Activated CD4-positive, alpha-beta T cell treated with anti-CD3 and anti-CD28 coated beads for 36 hours (primary cell): ENCODE measurements at regions not wholly inside any gene's neighbourhood (a gene's known extent, or its start where the extent isn't known, plus 50 kb on each side); places are given as distances from the start of the nearest gene placed in this dataset.
"Not testable (repeated sequence)": the region's sequence is repeated elsewhere in the genome, so short reads cannot be mapped to it uniquely, and the experiment has no call there.

Experiments
- ATAC-seq: fragments of 200-7000 bp; cut with Tn5 transposase; one replicate; pipeline ENCODE4 v1.10.0; 2021; ENCODE audit warnings: mild to moderate bottlenecking, moderate library complexity
- CTCF ChIA-PET: fragments of 350-600 bp; sonication (Branson Sonifier 250); formaldehyde crosslinking; loops from one replicate; lab custom pipeline; 2021; ENCODE audit warnings: antibody characterized with exemption; lab: Charles Lee
- POLR2A ChIA-PET: fragments of 350-600 bp; sonication (Branson Sonifier 250); formaldehyde crosslinking; loops from one replicate; lab custom pipeline; 2021; ENCODE audit warnings: antibody characterized with exemption, inconsistent platforms; lab: Charles Lee
- DNase-seq: peaks from one replicate; pipeline ENCODE4 v3.0.0-alpha.2; 2020
- H3K27ac Mint-ChIP-seq: one replicate; pipeline ENCODE4 v1.8.0; 2021; ENCODE audit warnings: mixed read lengths
- H3K27me3 Mint-ChIP-seq: one replicate; pipeline ENCODE4 v1.8.0; 2021; ENCODE audit warnings: mixed read lengths
- H3K36me3 Mint-ChIP-seq: one replicate; pipeline ENCODE4 v1.8.0; 2021; ENCODE audit warnings: low read depth, mixed read lengths
- H3K4me1 Mint-ChIP-seq: one replicate; pipeline ENCODE4 v1.8.0; 2021; ENCODE audit warnings: mixed read lengths
- H3K4me3 Mint-ChIP-seq: one replicate; pipeline ENCODE4 v1.8.0; 2021; ENCODE audit warnings: mild to moderate bottlenecking, moderate library complexity, mixed read lengths
- H3K9me3 Mint-ChIP-seq: one replicate; pipeline ENCODE4 v1.8.0; 2021; ENCODE audit warnings: low read depth, mixed read lengths
- intact Hi-C, 2 experiments: fragments of 100-400 bp; cut with DNase I in 1 of 2; cut with micrococcal nuclease in 1 of 2; formaldehyde crosslinking; loops; one replicate each; pipeline versions ENCODE4 v1.14.2 to v1.15.1; 2022 to 2024; cut with DNase I, micrococcal nuclease

DNA sequence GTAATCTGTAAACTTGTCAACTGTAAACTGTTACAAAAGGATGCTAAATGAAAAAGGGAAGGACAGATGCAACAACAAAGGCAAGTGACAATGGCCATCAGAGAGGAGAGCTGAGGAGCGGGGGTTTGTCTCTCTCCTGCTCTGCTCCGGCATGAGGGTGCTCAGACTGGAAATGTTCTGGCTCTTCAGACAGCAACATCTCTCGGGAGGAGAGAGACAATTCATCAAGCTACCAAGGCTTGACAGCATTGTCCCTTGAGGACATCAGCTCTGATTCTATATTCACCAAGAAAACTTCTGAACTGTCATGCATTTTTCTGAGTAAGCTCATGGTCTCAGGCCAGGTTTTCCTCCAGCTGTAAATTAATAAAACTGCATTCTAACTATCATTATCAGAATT is 408.2 kb downstream of the IGSF11 start:
- ChIA-PET CTCF (interaction anchor here (0.7 kb wide), 1 partner anchor 66 kb away, joined by 3 read pairs; no protein-coding TSS in a partner anchor), POLR2A (no interaction called here)
- Mint-ChIP-seq H3K4me3 (no peak overlapping the region), H3K36me3 (no peaks in the 10 kb centered on the region), H3K9me3 (no peaks in the 10 kb centered on the region), H3K27me3 (no peaks in the 10 kb centered on the region), H3K4me1 (no peaks in the 10 kb centered on the region), H3K27ac (no peak overlapping the region)
- DNase-seq (no peak), ATAC-seq (no peak)
- intact Hi-C loops, result loop anchor here in 1 of 2 experiments (10.0 kb wide), 1 partner anchor 1852 kb away; no protein-coding TSS in a partner anchor

DNA sequence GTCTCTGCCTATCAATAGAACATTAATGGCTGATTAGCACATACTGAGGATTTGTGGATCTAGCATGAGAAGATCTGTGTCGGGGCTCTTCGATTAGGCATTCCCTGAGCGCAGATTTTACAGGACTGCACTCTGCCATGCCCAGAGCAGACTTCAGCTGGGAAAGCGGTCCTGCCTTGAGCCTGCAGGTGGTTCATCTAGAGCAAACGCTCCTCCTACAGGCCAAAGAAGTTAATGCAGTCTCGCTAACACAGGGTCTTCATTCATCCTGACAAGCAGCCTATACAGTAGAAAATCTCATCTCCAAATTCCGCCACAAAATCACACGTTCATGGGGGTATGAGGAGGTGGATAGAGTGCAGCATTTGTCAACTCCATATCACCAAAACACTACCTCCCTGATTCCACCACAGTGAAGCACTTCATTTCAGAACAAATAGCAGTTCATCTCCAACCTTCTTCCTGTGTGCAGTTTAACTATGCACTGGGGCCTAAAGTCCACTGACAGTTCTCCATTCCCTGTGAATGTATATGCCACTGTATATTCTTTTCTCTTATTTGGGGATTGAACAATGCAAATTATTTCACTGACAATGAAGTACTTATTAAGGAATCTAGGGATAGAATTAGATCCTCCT is 405.8 kb downstream of the IGSF11 start:
- H3K27me3 Mint-ChIP-seq, result no peaks in the 10 kb centered on the region
- H3K27ac Mint-ChIP-seq, result no peak overlapping the region
- ChIA-PET POLR2A (no interaction called here), CTCF (no interaction called here)
- H3K36me3 Mint-ChIP-seq, result no peaks in the 10 kb centered on the region
- DNase-seq, result peak; percentile 53
- intact Hi-C loops, result loop anchor here in 1 of 2 experiments (10.0 kb wide), 1 partner anchor 1854 kb away; no protein-coding TSS in a partner anchor
- no peaks in the 10 kb centered on the region for H3K9me3 Mint-ChIP-seq
- no peaks in the 10 kb centered on the region for H3K4me1 Mint-ChIP-seq
- ATAC-seq, result peak; percentile 51
- no peak overlapping the region for H3K4me3 Mint-ChIP-seq

DNA sequence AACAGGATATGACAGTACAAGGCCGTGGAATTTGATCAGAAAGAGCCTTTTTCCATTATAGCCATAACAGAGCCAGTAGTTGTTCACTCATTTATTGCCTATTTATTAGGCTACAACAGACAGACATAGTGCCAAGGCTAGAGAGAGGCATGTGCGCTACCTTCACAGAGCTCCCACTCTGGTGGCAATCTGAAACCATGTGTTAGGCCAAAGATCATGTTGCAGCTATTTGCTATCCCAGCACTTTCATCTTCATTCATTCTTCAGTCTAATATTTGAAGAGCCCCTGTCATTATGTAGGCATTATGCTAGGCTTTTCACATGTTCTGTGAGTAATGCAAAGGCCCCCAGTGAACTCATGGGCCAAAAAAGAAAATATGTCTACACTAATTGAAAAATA is 404.8 kb downstream of the IGSF11 start:
- ChIA-PET POLR2A (no interaction called here), CTCF (interaction anchor here (0.6 to 0.8 kb wide), 2 partner anchors 187 to 292 kb away, joined by 3 to 4 read pairs; no protein-coding TSS in a partner anchor)
- H3K9me3 Mint-ChIP-seq, result no peaks in the 10 kb centered on the region
- no peak overlapping the region for H3K27ac Mint-ChIP-seq
- no peaks in the 10 kb centered on the region for H3K36me3 Mint-ChIP-seq
- no peak for DNase-seq
- H3K4me1 Mint-ChIP-seq, result no peaks in the 10 kb centered on the region
- ATAC-seq, result no peak
- intact Hi-C loops, result loop anchor here in 1 of 2 experiments (10.0 kb wide), 1 partner anchor 1855 kb away; no protein-coding TSS in a partner anchor
- no peak overlapping the region for H3K4me3 Mint-ChIP-seq
- no peaks in the 10 kb centered on the region for H3K27me3 Mint-ChIP-seq

DNA sequence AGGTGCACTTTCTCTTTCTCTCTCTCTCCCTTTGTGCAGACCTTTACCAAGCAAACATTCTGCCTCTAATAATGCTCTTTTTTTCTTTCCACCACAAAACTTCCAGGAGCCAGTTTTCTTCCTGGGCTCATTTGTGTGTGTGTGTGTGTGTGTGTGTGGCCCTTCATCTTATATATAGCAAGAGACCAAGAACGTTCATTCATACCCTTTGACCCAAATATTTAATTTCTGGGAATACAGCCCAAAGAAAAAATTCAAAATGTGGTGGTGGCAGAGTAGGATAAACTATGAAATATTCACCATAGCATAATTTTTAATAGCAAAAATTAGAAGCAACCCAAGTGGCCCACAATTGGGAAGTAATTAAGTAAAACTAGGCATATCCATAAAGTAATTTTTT is 398.9 kb downstream of the IGSF11 start:
- CTCF ChIA-PET, result no interaction called here
- POLR2A ChIA-PET, result no interaction called here

DNA sequence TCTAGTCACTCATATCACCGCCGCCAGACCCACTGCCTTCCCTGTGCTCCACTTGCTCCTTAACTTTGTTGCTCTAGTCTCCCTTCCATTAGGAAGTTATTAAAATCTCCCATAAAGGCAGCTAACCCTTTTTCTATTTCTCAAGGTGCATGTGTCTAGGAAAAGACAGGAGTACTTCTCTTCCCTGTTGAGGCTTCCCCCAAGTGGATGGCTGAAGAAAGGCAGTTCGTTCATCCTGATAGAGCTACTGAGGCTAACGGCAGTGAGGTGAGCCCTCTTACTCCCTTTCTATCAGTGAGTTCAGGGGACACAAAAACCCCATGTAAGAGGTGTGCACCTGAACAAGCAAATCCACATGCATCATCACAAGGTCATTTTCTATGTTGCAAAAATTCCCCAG is 397.8 kb downstream of the IGSF11 start:
- CTCF ChIA-PET, result no interaction called here
- Mint-ChIP-seq H3K9me3 (no peaks in the 10 kb centered on the region), H3K27ac (no peak overlapping the region), H3K27me3 (no peaks in the 10 kb centered on the region), H3K4me1 (no peaks in the 10 kb centered on the region), H3K4me3 (no peak overlapping the region), H3K36me3 (no peaks in the 10 kb centered on the region)
- POLR2A ChIA-PET, result no interaction called here
- ATAC-seq (no peak), DNase-seq (no peak)
- intact Hi-C loops, result no loop called here

More for the DNA sequence above, 398.9 kb downstream of the IGSF11 start:
- intact Hi-C loops, result no loop called here
- Mint-ChIP-seq H3K4me1 (no peaks in the 10 kb centered on the region), H3K4me3 (no peak overlapping the region), H3K27ac (no peak overlapping the region), H3K9me3 (no peaks in the 10 kb centered on the region), H3K36me3 (no peaks in the 10 kb centered on the region), H3K27me3 (no peaks in the 10 kb centered on the region)
- no peak for ATAC-seq
- DNase-seq, result no peak

- no peak overlapping the region for H3K27ac Mint-ChIP-seq
- ATAC-seq (no peak), DNase-seq (no peak)
- intact Hi-C loops, result no loop called here
- no peaks in the 10 kb centered on the region for H3K36me3 Mint-ChIP-seq
- ChIA-PET CTCF (no interaction called here), POLR2A (no interaction called here)
- H3K4me3 Mint-ChIP-seq, result no peak overlapping the region
- H3K27me3 Mint-ChIP-seq, result no peaks in the 10 kb centered on the region
- H3K9me3 Mint-ChIP-seq, result no peaks in the 10 kb centered on the region
- no peaks in the 10 kb centered on the region for H3K4me1 Mint-ChIP-seq
These were observed 396.8 kb downstream of the IGSF11 start for GRCh38 chr3:118637846-118638245.

- CTCF ChIA-PET, result no interaction called here
These were observed 393.0 kb downstream of the IGSF11 start for GRCh38 chr3:118641608-118642007.

DNA sequence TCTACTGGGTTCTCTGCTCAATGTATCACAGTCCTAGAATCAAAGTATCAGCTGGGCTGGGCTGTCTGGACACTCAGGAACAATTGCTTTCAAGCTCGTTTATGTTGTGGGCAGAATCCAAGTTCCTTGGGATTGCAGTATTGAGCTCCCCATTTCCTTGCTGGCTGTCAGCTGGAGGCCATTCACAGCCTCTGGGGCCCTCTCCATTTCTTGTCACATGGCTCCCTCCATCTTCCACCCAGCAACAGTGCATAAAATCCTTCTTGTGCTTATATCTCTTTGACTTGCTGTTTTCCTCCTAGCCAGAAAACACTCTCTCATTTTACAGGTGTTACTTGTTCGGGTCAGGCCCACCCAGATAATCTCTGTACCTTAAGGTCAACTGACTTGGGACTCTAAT is 363.5 kb downstream of the IGSF11 start:
- no peak overlapping the region for H3K27ac Mint-ChIP-seq
- H3K9me3 Mint-ChIP-seq, result no peaks in the 10 kb centered on the region
- intact Hi-C loops, result no loop called here
- POLR2A ChIA-PET, result no interaction called here
- ATAC-seq, result no peak
- no peaks in the 10 kb centered on the region for H3K36me3 Mint-ChIP-seq
- CTCF ChIA-PET, result interaction anchor here (0.9 kb wide), 1 partner anchor 17 kb away, joined by 3 read pairs; no protein-coding TSS in a partner anchor
- no peak for DNase-seq
- no peaks in the 10 kb centered on the region for H3K4me1 Mint-ChIP-seq
- no peak overlapping the region for H3K4me3 Mint-ChIP-seq
- no peaks in the 10 kb centered on the region for H3K27me3 Mint-ChIP-seq

More at GRCh38 chr3:118641608-118642007, 393.0 kb downstream of the IGSF11 start:
- no peaks in the 10 kb centered on the region for H3K4me1 Mint-ChIP-seq
- no peak overlapping the region for H3K4me3 Mint-ChIP-seq
- POLR2A ChIA-PET, result no interaction called here
- H3K36me3 Mint-ChIP-seq, result no peaks in the 10 kb centered on the region
- intact Hi-C loops, result no loop called here
- DNase-seq (no peak), ATAC-seq (no peak)
- no peaks in the 10 kb centered on the region for H3K9me3 Mint-ChIP-seq
- no peaks in the 10 kb centered on the region for H3K27me3 Mint-ChIP-seq
- no peak overlapping the region for H3K27ac Mint-ChIP-seq

GRCh38 chr3:118675305-118675704 is 359.3 kb downstream of the IGSF11 start:
- intact Hi-C loops, result no loop called here

GRCh38 chr3:118678663-118679062 is 356.0 kb downstream of the IGSF11 start:
- CTCF ChIA-PET, H3K9me3 Mint-ChIP-seq, H3K27ac Mint-ChIP-seq, H3K4me1 Mint-ChIP-seq, H3K36me3 Mint-ChIP-seq, DNase-seq, ATAC-seq, POLR2A ChIA-PET, H3K27me3 Mint-ChIP-seq, H3K4me3 Mint-ChIP-seq, intact Hi-C loops: not testable (repeated sequence)

More at GRCh38 chr3:118675305-118675704, 359.3 kb downstream of the IGSF11 start:
- ChIA-PET POLR2A (no interaction called here), CTCF (no interaction called here)
- no peaks in the 10 kb centered on the region for H3K36me3 Mint-ChIP-seq
- H3K27ac Mint-ChIP-seq, result no peak overlapping the region
- H3K4me3 Mint-ChIP-seq, result no peak overlapping the region
- H3K27me3 Mint-ChIP-seq, result no peaks in the 10 kb centered on the region
- H3K4me1 Mint-ChIP-seq, result no peaks in the 10 kb centered on the region
- no peak for ATAC-seq
- no peak for DNase-seq
- no peaks in the 10 kb centered on the region for H3K9me3 Mint-ChIP-seq

DNA sequence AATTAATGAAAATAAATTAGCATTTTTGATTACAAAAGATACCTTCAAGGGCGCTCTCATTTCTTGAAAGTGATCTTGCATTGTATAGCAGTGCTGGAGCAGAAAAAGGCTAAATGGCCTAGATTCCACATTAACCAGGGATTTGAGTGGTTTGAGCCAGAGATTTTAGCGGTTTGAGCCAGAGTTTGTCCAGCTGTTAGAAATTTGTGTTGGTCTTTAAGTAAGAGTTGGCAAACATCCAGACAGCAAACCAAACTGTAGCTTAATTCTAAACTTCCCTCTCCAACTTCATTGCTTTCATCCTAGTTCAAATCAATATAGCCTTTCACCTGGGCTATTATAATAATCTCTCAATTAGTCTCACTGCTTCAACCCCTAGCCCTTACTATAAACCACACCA is 351.7 kb downstream of the IGSF11 start:
- Mint-ChIP-seq H3K9me3 (peaks cover 4% of the 10 kb centered on the region), H3K4me3 (no peak overlapping the region), H3K27ac (no peak overlapping the region), H3K4me1 (no peaks in the 10 kb centered on the region), H3K36me3 (no peaks in the 10 kb centered on the region), H3K27me3 (peaks cover 2% of the 10 kb centered on the region)
- POLR2A ChIA-PET, result no interaction called here
- no peak for DNase-seq
- CTCF ChIA-PET, result no interaction called here
- no peak for ATAC-seq
- intact Hi-C loops, result no loop called here

GRCh38 chr3:118683636-118684035 is 351.0 kb downstream of the IGSF11 start:
- ATAC-seq (no peak), DNase-seq (no peak)
- peaks cover 2% of the 10 kb centered on the region for H3K27me3 Mint-ChIP-seq
- H3K27ac Mint-ChIP-seq, result no peak overlapping the region
- intact Hi-C loops, result no loop called here
- no peaks in the 10 kb centered on the region for H3K36me3 Mint-ChIP-seq
- H3K4me3 Mint-ChIP-seq, result no peak overlapping the region
- no peaks in the 10 kb centered on the region for H3K4me1 Mint-ChIP-seq
- POLR2A ChIA-PET, result no interaction called here
- peaks cover 4% of the 10 kb centered on the region for H3K9me3 Mint-ChIP-seq
- CTCF ChIA-PET, result no interaction called here
